ENCODE measurements at regions not wholly inside any gene's neighbourhood (a gene's known extent, or its start where the extent isn't known, plus 50 kb on each side); places are given as distances from the start of the nearest gene placed in this dataset.

DNA sequence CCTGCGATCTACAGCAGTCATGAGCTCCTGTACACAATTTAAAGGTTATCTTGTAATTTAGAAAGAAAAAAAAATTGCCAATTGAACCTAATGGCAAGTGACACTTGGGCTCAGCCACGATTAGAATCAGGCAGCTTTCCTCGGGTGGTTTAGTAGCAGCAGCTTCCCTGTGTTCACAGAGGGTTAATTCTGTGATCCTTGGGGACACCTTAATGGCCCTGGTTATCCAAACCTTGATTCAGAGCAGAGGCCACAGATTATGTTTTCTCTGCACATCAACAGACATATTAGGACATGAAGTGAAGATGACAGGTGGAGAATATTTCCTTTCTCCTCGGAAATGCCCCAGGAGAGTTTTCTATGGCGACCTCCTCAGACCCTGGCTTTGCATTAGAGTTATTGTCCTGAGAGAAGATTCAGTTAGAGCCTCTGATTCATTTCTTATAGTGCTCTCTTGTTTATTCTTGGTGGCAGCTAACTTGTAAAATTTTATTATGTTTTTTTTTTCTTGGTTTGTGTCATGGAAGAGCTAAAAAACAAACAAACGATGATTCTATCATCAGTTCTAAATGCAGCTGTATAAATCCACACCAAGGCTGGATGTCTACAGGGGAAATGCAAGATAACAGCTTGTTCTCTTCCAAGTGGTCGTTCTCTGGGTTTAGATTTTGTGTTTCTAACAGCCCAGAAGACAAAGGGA is 351.2 kb upstream of the DYNLRB2 start:
- no peak for DNase-seq (ENCODE audit: low read depth)

DNA sequence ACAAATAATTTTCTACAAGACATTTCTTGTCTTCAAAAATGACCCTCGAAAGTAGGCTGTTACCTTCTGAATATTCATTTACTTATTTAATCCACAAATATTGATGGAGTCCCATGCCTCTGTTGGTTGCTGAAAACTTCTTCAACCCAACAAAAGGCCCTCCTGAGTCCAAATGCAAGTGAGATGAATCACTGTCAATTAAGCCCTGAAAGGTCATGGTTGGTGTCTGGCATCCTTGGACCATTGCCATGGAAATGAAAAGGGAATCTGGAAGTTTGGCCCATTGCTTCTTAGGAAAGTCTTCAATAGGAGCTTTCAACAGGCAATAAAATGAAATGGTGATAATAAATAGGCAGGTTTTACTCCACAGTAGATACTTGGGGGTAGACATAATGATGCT is 364.7 kb upstream of the DYNLRB2 start:
- peak; percentile 49 for DNase-seq (ENCODE audit: low read depth)

DNA sequence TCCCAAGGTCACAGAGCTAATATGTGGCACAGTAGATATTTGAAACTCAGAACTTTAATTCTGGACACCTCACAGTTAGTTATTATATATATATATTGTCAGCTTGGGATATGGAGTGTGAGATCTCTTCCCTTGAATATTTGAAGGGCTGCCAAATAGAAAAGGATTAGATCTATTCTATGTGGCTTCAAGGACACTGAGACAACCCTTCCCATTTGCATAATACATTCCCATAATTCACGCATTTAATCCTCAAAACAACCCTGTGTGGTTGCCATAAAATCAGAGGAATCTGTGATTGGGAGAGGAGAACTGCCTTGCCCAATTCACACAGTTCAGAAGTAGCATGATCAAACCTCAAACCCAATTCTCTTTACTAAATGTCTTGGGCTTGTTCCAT is 365.8 kb upstream of the DYNLRB2 start:
- DNase-seq (ENCODE audit: low read depth): no peak

DNA sequence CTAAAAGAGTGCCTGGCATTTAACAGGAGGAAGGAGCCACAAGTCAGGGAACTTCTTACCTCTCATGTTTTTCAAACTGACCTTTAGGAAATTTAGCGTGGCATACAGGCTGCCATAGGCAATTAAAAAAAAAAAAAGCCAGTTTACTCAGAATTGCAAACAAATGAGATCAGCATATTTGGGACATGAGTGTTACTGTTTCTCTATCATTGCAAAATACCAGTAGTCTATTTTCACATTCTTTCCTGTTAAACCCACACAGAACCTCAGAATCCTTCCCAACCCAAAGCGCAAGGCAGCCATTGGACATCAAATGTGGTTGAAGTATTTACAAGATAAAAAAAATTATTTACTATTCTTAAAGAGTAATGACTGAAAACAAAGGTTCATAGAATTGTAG is 366.4 kb upstream of the DYNLRB2 start:
- DNase-seq (ENCODE audit: low read depth): peak; percentile 46

DNA sequence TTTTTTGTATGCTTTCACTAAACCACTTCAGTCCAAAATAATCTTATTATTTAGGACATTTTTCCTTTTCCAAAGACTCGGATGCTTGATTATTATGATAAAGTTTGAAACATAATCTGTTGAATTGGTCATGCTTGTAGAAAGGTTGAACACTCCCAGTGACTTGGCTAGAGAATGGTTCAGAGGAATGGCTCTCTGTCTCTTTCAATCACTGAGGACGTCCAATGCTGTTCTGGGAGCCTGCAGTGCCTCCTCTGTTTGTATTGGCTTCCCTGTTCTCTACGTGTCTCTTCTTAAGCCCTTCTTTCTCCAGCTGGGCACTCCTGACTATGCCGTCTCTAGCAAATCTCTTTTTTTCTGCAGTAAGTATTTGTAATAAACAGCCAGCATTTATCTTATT is 369.0 kb upstream of the DYNLRB2 start:
- no peak for DNase-seq (ENCODE audit: low read depth)

DNA sequence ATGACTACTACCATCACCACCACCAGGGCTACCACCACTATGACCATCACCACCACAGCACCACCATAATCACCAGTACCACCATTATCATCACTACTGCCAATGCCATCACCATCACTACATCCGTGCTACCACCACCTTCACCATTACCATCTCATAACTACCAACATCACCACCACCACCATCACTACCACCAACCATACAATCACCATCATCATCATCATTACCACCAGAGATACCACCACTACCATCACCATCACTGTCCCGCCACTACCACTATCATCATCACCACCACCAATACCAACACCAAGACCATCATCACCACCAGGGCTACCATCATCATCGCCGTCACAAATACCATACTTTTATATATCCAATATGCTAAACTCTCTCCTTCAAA is 369.6 kb upstream of the DYNLRB2 start:
- no peak for DNase-seq (ENCODE audit: low read depth)

DNA sequence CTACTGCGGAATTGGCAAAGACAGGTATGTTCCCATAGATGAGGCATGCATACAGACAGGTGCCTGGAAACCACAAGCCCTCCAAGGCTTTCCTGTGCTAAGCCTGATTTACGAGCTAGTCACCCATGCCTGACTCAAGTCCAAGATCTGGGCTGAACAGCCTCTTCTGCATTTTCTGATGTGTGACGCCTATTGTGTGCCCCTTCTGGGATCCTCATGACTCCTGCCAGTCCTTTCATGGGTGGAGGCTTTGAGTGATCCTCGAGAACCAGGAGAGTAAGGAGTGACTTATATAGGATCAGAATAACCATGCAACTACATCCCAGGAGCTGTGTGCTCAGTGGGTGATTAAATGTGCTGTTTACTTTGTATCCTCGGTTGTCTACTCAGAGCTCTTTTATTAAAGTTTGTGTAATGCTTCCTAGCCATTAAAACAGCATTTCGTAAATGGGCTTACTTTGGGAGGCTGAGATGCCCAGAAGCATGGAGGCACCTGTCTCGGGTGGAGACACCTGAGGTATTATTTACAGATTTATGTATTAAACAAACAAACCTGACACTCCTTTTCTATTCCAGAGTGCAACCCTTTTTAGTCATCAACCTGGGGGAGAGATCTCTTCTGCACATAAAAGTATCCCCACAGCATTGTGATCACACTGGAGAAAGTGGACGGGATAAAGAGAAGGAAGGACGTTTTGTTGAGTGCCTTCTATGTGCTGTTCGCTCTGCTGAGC is 373.0 kb upstream of the DYNLRB2 start:
- peak; percentile 64 for DNase-seq (ENCODE audit: low read depth)

DNA sequence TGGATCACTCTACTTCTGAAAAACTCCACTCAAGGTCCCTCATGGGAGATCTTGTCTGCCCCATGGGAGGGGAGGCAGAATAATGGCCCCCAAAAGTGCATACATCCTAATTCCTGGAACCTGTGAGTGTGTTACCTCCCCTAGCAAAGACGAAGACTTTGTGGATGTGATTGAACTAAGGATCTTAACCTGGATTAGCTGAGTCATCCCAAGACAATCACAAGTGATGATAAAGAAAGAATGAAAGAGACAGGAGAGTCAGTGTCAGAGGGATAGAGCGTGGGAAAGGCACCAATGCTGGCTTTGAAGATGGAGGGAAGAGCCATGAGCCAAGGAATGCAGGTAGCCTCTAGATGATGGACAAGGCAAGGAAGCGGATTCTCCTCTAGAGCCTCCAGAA is 374.7 kb upstream of the DYNLRB2 start:
- no peak for DNase-seq (ENCODE audit: low read depth)

DNA sequence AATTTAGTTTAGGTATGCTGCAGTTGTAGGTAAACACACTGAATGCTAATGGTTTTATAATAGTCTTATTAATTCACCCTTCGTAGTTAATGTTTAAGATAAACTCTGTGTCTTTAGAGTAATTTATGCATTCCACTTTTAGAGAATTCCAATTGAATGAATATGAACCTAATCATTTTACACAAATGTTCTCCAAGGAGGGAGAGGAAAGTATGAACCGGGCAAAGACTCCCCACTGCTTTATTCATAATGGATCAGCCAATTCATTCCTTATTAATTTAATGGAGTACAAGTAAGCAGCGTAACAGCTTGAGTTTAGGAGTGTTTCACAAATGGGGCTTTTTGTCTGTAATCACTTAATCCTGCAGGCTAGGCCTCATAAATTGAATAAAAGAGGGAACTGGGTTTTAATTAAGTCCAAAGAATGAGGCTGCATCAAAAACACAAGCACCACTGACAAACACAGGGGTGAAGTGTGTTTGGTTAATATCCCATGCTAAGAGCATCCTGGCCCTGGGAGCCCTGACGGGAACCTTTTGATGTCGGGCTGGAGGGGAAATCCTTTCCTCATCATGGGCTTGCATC is 375.7 kb upstream of the DYNLRB2 start:
- DNase-seq (ENCODE audit: low read depth): no peak

DNA sequence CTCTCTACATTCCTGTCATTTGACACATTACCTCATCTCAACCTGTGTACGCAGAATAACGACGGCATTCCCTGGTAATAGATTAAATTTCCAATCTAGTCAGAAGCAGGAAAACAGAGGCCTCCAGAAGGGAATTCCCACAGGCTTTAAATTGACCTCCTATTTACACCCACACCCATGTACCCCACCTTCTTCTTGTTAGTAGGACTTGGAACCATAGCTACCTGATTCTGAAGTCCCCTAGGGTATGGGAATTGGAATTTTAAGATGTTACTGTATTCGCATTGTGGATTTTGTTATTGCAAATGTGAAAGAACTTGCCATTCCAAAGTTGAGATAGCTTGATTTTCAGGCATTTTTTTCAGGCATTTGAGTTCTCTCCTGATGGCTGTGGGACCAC is 377.5 kb upstream of the DYNLRB2 start:
- no peak for DNase-seq (ENCODE audit: low read depth)

DNA sequence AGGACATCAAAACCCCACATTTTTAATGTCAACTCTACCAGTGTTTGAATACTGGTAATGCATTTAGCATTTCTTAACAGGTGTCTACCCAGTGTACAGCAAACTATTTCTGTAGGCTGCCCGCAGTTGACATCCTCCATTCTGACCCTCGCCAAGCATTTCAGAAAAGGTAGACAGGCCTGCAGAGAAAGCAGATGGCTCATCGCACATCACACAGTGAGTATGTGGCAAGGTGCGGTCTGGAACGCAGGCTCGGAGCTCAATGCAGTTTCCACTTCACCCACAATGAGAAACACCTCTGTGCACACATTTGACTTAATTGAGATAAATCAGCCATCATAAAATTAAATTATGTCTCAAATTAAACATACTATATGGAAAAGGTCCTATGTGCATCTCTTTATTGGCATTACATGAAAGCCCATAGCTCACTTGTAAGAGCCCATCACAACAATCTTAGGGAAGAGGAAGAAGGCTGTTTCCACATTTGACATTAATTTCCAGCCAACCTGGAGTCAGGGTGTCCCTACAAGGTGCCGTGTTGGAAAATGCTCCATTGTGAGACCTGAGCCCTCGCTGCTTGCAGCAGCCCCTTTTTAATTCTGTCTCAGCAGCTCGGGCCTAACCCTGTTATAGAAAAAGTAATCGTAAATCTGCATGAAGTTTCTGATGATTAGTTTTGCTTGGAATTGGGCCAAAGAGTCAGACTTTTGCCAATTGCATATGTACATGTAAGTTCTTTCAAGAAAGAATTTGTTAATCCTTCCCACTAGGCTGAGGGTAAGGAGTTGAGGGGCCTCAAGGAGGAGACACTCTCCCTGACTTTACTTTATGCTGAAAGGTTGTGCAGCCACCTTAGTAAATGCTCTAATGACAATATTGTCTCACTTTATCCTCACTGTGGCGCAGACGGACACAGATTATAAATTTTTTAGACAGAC is 378.7 kb upstream of the DYNLRB2 start:
- no peak for DNase-seq (ENCODE audit: low read depth)

DNA sequence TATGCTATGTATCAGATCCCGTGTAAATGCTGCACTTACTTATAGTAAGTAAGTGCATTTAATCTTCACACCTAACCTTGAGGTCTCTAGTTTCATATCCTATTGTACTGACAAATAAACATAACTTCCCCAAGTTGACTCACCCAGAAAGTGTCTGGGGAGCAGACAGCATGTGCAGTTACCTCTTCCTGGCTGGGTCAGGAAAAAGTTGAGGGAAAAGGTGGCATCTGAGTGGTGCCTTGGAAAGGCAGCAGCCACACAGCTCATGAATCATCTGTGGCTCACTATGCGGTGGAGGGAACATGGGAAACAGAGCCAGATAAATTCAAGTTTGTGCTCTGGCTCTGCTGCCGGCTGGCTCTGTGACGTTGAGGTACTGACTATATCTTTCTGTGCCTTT is 382.0 kb upstream of the DYNLRB2 start:
- peak; percentile 89 for DNase-seq (ENCODE audit: low read depth)

DNA sequence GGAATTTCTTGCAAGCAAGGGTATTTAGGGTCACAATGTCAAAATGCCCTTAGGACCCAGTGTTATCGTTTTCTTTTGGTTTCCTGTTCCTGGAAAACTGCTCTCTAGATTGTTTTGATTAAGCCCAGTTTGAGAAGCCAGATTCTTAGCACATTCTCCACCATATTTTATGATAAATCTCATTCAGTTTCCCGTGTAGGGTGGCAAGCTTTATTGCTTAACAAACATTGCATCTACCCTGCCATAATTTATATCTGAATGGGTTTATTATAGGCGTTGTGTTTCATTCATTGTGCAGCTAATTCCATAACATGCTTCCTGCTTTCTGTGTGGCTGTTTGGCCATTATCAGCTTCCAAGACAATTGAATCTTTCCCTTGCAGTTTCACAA is 389.1 kb upstream of the DYNLRB2 start:
- DNase-seq (ENCODE audit: low read depth): no peak

DNA sequence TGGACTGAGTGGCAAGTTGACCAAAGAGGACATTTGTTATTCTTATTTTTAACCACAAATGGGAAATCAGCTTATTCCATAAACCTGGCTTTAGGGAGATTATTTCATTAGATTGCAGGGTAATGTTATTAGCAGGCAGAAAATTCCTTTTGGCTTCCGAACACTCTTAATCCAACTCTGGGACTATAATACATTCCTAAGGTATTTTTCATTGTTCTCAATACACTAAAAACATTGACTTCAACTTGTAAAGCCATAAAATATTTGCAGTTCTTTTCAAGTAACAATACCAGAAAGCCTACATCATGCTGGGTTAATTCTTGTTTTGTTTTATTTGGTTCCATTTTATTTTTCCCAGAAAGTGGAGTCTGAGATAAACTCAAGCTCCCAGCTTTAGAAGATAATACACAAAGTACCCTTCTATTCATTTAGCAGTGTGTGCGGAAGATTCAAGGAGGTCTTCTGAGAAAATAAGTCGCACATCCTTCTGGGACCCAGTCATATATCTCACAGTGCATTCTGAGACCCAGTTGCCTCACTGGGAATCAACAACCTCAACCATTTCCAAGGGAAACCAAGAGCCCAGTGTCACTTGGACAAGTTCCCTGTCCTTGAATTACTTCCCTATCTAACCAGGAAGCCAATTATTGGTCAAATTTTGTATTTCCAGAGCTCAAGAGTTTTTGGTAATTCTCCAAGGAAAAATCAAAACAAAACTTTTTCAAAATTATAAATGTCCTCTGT is 389.6 kb upstream of the DYNLRB2 start:
- DNase-seq (ENCODE audit: low read depth): no peak

DNA sequence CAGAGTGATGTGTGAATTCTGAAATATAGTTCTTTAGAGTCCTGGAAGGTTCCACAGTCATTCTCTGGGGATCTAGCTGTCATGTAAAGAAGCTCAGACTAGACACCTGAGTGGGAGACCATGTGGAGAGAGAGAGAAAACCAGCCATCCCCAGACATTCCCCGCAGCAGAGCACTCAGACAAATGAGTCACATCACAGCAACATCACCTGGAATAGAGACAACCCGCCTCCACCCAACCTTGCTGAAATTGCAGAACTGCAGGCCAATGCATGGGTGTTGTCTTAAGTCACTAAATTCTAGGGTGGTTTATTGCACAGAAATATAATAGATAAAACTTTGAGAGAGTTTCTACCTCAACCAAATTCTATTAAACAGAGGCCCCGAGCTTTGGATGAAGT is 392.0 kb upstream of the DYNLRB2 start:
- no peak for DNase-seq (ENCODE audit: low read depth)

DNA sequence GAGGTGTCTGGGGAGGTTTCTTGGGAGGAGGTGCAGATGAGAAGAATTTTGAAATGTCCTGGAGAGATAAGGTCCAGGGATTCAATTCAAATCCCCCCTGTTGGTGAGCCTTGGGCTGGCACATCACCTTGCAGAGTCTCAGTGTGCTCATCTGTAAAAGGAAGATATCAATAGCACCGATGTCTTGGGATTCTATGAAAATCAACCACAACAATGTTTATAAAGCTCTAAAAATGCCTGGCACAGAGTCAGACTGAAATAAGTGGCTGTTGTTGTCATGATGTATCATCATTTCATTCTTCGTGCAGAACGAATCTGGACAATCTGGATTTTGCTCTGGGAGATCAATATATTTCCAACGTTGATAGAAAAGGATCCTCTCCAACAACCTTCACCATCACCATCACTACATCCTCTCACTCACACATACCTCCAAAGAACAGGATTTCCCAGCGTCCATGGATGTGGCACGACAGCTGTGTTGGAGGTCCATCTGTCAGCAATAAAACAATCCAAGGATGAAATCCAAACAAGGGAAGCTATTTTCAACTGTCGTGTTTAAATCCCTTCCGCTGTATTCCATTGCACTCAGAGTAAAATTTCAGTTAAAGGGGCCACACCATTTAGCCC is 393.7 kb upstream of the DYNLRB2 start:
- DNase-seq (ENCODE audit: low read depth): no peak

DNA sequence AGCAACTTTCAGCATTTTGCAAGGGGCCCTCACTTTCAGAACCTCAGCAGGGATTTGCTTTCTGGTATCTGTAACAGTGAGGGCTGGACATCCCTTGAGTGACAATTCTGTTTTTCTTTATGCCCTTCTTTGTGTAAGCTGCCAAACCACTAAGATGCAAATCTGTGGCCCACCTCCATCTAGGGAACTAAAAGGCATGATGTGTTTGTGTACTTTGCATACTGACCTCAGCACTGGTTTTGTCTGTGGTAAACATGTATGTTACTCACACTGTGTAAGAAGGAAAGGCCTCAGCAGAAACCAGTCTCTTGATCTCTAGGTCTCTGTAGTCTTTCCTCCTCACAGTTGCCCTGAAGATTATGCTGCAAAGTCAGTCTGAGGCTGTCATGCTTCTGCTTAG is 396.6 kb upstream of the DYNLRB2 start:
- DNase-seq (ENCODE audit: low read depth): peak; percentile 51

DNA sequence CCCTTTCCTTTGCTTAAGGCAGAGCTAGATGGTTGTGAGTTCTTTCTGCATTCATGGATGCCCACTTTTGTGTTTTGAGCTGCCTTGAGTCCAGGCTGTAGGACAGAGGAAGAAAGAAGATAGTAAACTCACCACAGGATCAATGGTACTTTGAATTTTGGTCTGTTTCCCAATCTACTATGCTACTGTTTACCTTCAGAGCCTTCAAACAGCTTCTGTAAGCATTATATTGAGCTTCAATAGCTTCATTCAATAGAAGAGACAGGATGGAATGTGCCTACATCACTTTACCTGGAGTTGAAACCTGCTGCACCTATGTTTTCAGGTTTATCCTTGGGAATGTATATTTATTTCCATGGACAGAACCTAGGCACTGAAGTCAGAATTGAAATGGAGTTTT is 397.9 kb upstream of the DYNLRB2 start:
- DNase-seq (ENCODE audit: low read depth): no peak

DNA sequence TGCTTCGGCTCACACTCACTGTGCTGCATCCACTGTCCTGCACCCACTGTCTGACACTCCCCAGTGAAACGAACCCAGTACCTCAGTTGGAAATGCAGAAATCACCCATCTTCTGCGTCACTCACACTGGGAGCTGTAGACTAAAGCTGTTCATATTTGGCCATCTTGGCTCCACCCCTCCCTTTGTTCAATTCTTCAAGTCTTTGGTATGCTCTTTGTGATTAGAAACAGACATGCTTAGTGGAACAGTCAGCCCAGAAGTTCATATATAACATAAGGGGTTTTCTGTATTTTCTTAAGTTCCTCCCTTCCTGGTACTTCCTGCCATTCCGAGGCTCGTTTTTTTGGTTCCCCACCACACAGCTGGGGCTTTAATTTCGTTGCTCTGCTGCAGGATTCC is 398.5 kb upstream of the DYNLRB2 start:
- DNase-seq (ENCODE audit: low read depth): no peak

DNA sequence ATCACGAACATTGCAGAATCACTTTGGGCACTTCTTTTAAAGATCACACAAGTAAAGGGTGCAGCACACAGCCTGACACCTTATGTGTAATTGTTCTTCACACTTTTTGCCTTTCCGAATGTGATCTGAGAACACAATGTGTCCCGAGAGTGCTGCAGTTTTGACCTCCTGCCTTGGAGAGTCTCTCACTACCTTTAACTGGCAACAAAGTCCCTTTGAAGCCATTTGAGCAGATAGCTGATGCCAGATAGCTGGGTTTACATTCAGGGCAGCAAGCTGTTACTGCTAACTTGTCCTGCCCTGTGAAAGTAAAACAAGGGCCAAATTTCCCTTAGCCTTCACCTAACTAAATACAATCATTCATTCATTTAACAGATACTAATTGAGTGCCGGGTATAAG is 411.0 kb upstream of the DYNLRB2 start:
- no peak for DNase-seq (ENCODE audit: low read depth)

DNA sequence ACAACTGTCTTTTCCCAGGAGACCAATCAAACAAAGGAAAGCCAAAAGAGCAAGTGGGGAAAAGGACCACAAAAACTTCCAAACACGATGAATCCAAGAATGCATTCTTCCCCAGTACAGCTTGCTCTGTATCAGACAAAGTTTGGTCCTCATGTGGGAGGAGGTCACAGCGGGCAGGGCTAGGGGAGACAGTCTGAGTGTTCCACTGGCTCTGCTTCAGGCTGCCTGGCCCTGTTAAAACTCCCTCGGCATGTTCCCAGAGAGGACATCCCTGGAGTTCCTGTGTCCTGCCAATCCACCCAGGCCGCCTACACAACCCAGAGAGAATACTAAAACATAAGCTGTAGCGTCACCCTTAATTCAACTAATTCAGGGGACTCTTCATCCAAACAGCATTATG is 415.1 kb upstream of the DYNLRB2 start:
- no peak for DNase-seq (ENCODE audit: low read depth)

Data from Daoy (cell line).